ENCODE measurements at regions not wholly inside any gene's neighbourhood (a gene's known extent, or its start where the extent isn't known, plus 50 kb on each side); places are given as distances from the start of the nearest gene placed in this dataset.

GRCh38 chr5:117872798-117873368 lies 1115.5 kb downstream of the DTWD2 start:
- TF ChIP-seq TAF1 (IDR thresholded peaks at IDR 0.05; ENCODE audit: borderline replicate concordance, low read depth, low read length) (no peak), POLR2A (IDR thresholded peaks at IDR 0.05; ENCODE audit: low read depth, low read length) (no peak), POLR2AphosphoS5 (IDR thresholded peaks at IDR 0.05; ENCODE audit: low read depth, low read length) (no peak)

Data from GM12892 (cell line).